OCI-LY1 (cell line): ENCODE measurements at regions not wholly inside any gene's neighbourhood (a gene's known extent, or its start where the extent isn't known, plus 50 kb on each side); places are given as distances from the start of the nearest gene placed in this dataset.

Experiments used
- H2AFZ ChIP-seq: fragments of 200-600 bp; sonication (generic), shearing (Covaris generic); 2 replicates; pipeline ENCODE4 v1.6.0; 2014; ENCODE audit warnings: antibody characterized with exemption, mild to moderate bottlenecking, low read length
- H3F3A ChIP-seq: fragments of 200-600 bp; sonication (generic), shearing (Covaris generic); 2 replicates; pipeline ENCODE4 v1.6.0; 2014; ENCODE audit warnings: mild to moderate bottlenecking, antibody characterized with exemption, low read length, moderate library complexity; ENCODE audit not compliant: insufficient read depth
- H3K27ac ChIP-seq: fragments of 200-600 bp; sonication (generic); 2 replicates; pipeline ENCODE4 v1.5.1; 2014; ENCODE audit warnings: low read length, mixed run types, mild to moderate bottlenecking, low read depth; ENCODE audit not compliant: poor library complexity, severe bottlenecking
- H3K27me3 ChIP-seq: fragments of 200-600 bp; sonication (generic); 2 replicates; pipeline ENCODE4 v1.6.0; 2014; ENCODE audit warnings: antibody characterized with exemption, mild to moderate bottlenecking, low read length, moderate library complexity; ENCODE audit not compliant: insufficient read depth
- H3K36me3 ChIP-seq: fragments of 200-600 bp; sonication (generic); 2 replicates; pipeline ENCODE4 v1.6.1; 2014; ENCODE audit warnings: mild to moderate bottlenecking, antibody characterized with exemption, low read length, moderate library complexity, mixed read lengths; ENCODE audit not compliant: insufficient read depth
- H3K4me1 ChIP-seq: fragments of 200-600 bp; sonication (generic); 2 replicates; pipeline ENCODE4 v1.5.1; 2014; ENCODE audit warnings: mild to moderate bottlenecking, low read length, moderate library complexity; ENCODE audit not compliant: insufficient read depth, severe bottlenecking
- H3K4me2 ChIP-seq: fragments of 200-600 bp; sonication (generic), shearing (Covaris generic); 2 replicates; pipeline ENCODE4 v1.6.1; 2014; ENCODE audit warnings: low read length
- H3K4me3 ChIP-seq: fragments of 200-600 bp; sonication (generic); 2 replicates; pipeline ENCODE4 v1.5.1; 2014; ENCODE audit warnings: low read length, low read depth, mild to moderate bottlenecking, mixed read lengths; ENCODE audit not compliant: poor library complexity, severe bottlenecking
- H3K79me2 ChIP-seq: fragments of 200-600 bp; shearing (Covaris generic); 2 replicates; pipeline ENCODE4 v1.6.1; 2016; ENCODE audit warnings: mixed run types, low read length, mixed read lengths; ENCODE audit not compliant: insufficient read depth
- H3K9ac ChIP-seq: fragments of 200-600 bp; sonication (generic), shearing (Covaris generic); 2 replicates; pipeline ENCODE4 v1.6.1; 2014; ENCODE audit warnings: mild to moderate bottlenecking, low read length, mixed read lengths
- H3K9me2 ChIP-seq: fragments of 200-600 bp; sonication (generic), shearing (Covaris generic); 2 replicates; pipeline ENCODE4 v1.6.1; 2014; ENCODE audit warnings: low read depth, mild to moderate bottlenecking, low read length, mixed read lengths
- H3K9me3 ChIP-seq: fragments of 200-600 bp; shearing (Covaris generic); 2 replicates; pipeline ENCODE4 v1.6.1; 2014; ENCODE audit warnings: low read length, mixed read lengths
- H4K20me1 ChIP-seq: fragments of 200-600 bp; sonication (generic), shearing (Covaris generic); 2 replicates; pipeline ENCODE4 v1.6.0; 2016; ENCODE audit warnings: mild to moderate bottlenecking, low read length; ENCODE audit not compliant: insufficient read depth
- CTCF ChIP-seq: fragments of 200-600 bp; sonication (generic), shearing (Covaris generic); IDR thresholded peaks from 2 replicates; pipeline ENCODE4 v1.5.1; 2017; ENCODE audit warnings: mild to moderate bottlenecking, antibody characterized with exemption, low read length, moderate library complexity, mixed read lengths
- EZH2 ChIP-seq: fragments of 200-600 bp; sonication (generic), shearing (Covaris generic); IDR thresholded peaks from 2 replicates; pipeline ENCODE4 v1.8.0; 2017; ENCODE audit warnings: borderline replicate concordance, mixed run types, mild to moderate bottlenecking, antibody characterized with exemption, low read length, moderate library complexity, mixed read lengths

- Histone ChIP-seq H3K27ac (no peak overlapping the region), H3K36me3 (peaks cover 4% of the 10 kb centered on the region)
- TF ChIP-seq CTCF, result no peak
- TF ChIP-seq EZH2, result no peak
Observed at GRCh38 chr18:23386317-23386716, 66.8 kb upstream of the RIOK3 start.

GRCh38 chr18:23387265-23387664, 65.8 kb upstream of the RIOK3 start:
- peaks cover 17% of the 10 kb centered on the region for H3K4me1 ChIP-seq
- H3K9me2 ChIP-seq, result no peaks in the 10 kb centered on the region
- H3K79me2 ChIP-seq, result no peaks in the 10 kb centered on the region
- H3K4me3 ChIP-seq, result no peak overlapping the region
- H4K20me1 ChIP-seq, result no peaks in the 10 kb centered on the region
- no peak overlapping the region for H3K9ac ChIP-seq
- H3K36me3 ChIP-seq, result peaks cover 6% of the 10 kb centered on the region
- H3K27ac ChIP-seq, result no peak overlapping the region
- H2AFZ ChIP-seq, result no peak overlapping the region
- H3F3A ChIP-seq, result no peaks in the 10 kb centered on the region
- no peak for TF ChIP-seq CTCF
- TF ChIP-seq EZH2, result no peak
- H3K4me2 ChIP-seq, result no peak overlapping the region
- H3K27me3 ChIP-seq, result no peaks in the 10 kb centered on the region
- H3K9me3 ChIP-seq, result no peaks in the 10 kb centered on the region

More at GRCh38 chr18:23386317-23386716, 66.8 kb upstream of the RIOK3 start:
- Histone ChIP-seq H3K4me2 (no peak overlapping the region), H3K4me3 (no peak overlapping the region), H4K20me1 (no peaks in the 10 kb centered on the region), H3K9ac (no peak overlapping the region), H3K9me3 (no peaks in the 10 kb centered on the region), H2AFZ (no peak overlapping the region), H3K9me2 (no peaks in the 10 kb centered on the region), H3K79me2 (no peaks in the 10 kb centered on the region), H3F3A (no peaks in the 10 kb centered on the region), H3K27me3 (no peaks in the 10 kb centered on the region), H3K4me1 (peaks cover 17% of the 10 kb centered on the region)

- no peaks in the 10 kb centered on the region for H3F3A ChIP-seq
- peaks cover 17% of the 10 kb centered on the region for H3K4me1 ChIP-seq
Observed at GRCh38 chr18:23388357-23388756, 64.7 kb upstream of the RIOK3 start.

More at GRCh38 chr18:23388357-23388756, 64.7 kb upstream of the RIOK3 start:
- no peaks in the 10 kb centered on the region for H3K27me3 ChIP-seq
- H3K79me2 ChIP-seq, result no peaks in the 10 kb centered on the region
- H3K9me2 ChIP-seq, result no peaks in the 10 kb centered on the region
- no peak overlapping the region for H3K4me2 ChIP-seq
- H3K9me3 ChIP-seq, result no peaks in the 10 kb centered on the region
- no peak overlapping the region for H2AFZ ChIP-seq
- no peak overlapping the region for H3K27ac ChIP-seq
- peaks cover 10% of the 10 kb centered on the region for H3K36me3 ChIP-seq
- H3K4me3 ChIP-seq, result no peak overlapping the region
- H4K20me1 ChIP-seq, result no peaks in the 10 kb centered on the region
- no peak overlapping the region for H3K9ac ChIP-seq
- TF ChIP-seq CTCF, result no peak
- TF ChIP-seq EZH2, result no peak
